ENCODE measurements at regions not wholly inside any gene's neighbourhood (a gene's known extent, or its start where the extent isn't known, plus 50 kb on each side); places are given as distances from the start of the nearest gene placed in this dataset.

GRCh38 chr1:69312055-69312732 is 255.5 kb upstream of the LRRC7 start:
- Histone ChIP-seq H4K20me1 (ENCODE audit: insufficient read depth) (no peaks in the 10 kb centered on the region), H3K27me3 (replicated peaks; ENCODE audit: insufficient read depth) (no peaks in the 10 kb centered on the region), H3K79me2 (ENCODE audit: insufficient read depth) (no peaks in the 10 kb centered on the region), H3K27ac (no peak overlapping the region), H3K9me3 (ENCODE audit: low read depth) (no peaks in the 10 kb centered on the region), H3K9me2 (ENCODE audit: insufficient read depth) (no peaks in the 10 kb centered on the region), H3K4me1 (ENCODE audit: insufficient read depth) (no peaks in the 10 kb centered on the region), H3K4me3 (no peak overlapping the region), H3F3A (ENCODE audit: insufficient read depth) (no peaks in the 10 kb centered on the region), H3K9ac (no peak overlapping the region), H3K36me3 (ENCODE audit: low read depth) (no peaks in the 10 kb centered on the region), H3K4me2 (ENCODE audit: unreplicated experiment) (no peak overlapping the region), H2AFZ (no peak overlapping the region)
- WGBS, 2 experiments (ENCODE audit: low coverage in 1 of 2, low lambda C conversion rate in 2 of 2, missing lambda C conversion rate in 2 of 2), result 39 to 40% methylated on average over 18 of the region's 18 CpGs
- in situ Hi-C loops (cut with MboI), result no loop called here
- TF ChIP-seq EZH2phosphoT487 (IDR thresholded peaks at IDR 0.05; ENCODE audit: insufficient read depth, low read depth) (no peak), EZH2 (IDR thresholded peaks at IDR 0.05; ENCODE audit: insufficient read depth, poor library complexity, severe bottlenecking) (no peak)
- no peak for DNase-seq

GRCh38 chr1:69313118-69313517 is 254.6 kb upstream of the LRRC7 start:
- Histone ChIP-seq H3K4me2 (ENCODE audit: unreplicated experiment) (no peak overlapping the region), H3K36me3 (ENCODE audit: low read depth) (no peaks in the 10 kb centered on the region), H3K4me1 (ENCODE audit: insufficient read depth) (no peaks in the 10 kb centered on the region), H3K9ac (no peak overlapping the region), H3K9me3 (ENCODE audit: low read depth) (no peaks in the 10 kb centered on the region), H3K79me2 (ENCODE audit: insufficient read depth) (no peaks in the 10 kb centered on the region), H3K9me2 (ENCODE audit: insufficient read depth) (no peaks in the 10 kb centered on the region), H3K27me3 (replicated peaks; ENCODE audit: insufficient read depth) (no peaks in the 10 kb centered on the region), H4K20me1 (ENCODE audit: insufficient read depth) (no peaks in the 10 kb centered on the region), H3K4me3 (no peak overlapping the region), H3K27ac (no peak overlapping the region), H3F3A (ENCODE audit: insufficient read depth) (no peaks in the 10 kb centered on the region), H2AFZ (no peak overlapping the region)
- in situ Hi-C loops (cut with MboI), result no loop called here
- DNase-seq, result no peak
- TF ChIP-seq EZH2phosphoT487 (IDR thresholded peaks at IDR 0.05; ENCODE audit: insufficient read depth, low read depth) (no peak), EZH2 (IDR thresholded peaks at IDR 0.05; ENCODE audit: insufficient read depth, poor library complexity, severe bottlenecking) (no peak)
- WGBS, 2 experiments (ENCODE audit: low coverage in 1 of 2, low lambda C conversion rate in 2 of 2, missing lambda C conversion rate in 2 of 2), result 54 to 60% methylated on average over 11 of the region's 11 CpGs

GRCh38 chr1:69315416-69315815 is 252.3 kb upstream of the LRRC7 start:
- H3K27ac ChIP-seq, result no peak overlapping the region
- no peaks in the 10 kb centered on the region for H3K79me2 ChIP-seq (ENCODE audit: insufficient read depth)
- TF ChIP-seq EZH2 (IDR thresholded peaks at IDR 0.05; ENCODE audit: insufficient read depth, poor library complexity, severe bottlenecking), result no peak
- TF ChIP-seq EZH2phosphoT487 (IDR thresholded peaks at IDR 0.05; ENCODE audit: insufficient read depth, low read depth), result no peak
- no peaks in the 10 kb centered on the region for H3F3A ChIP-seq (ENCODE audit: insufficient read depth)
- H3K9me2 ChIP-seq (ENCODE audit: insufficient read depth), result no peaks in the 10 kb centered on the region
- no peaks in the 10 kb centered on the region for H4K20me1 ChIP-seq (ENCODE audit: insufficient read depth)
- no peaks in the 10 kb centered on the region for H3K36me3 ChIP-seq (ENCODE audit: low read depth)
- no peaks in the 10 kb centered on the region for H3K27me3 ChIP-seq (replicated peaks; ENCODE audit: insufficient read depth)
- no peak for DNase-seq
- no peak overlapping the region for H3K4me2 ChIP-seq (ENCODE audit: unreplicated experiment)
- no peak overlapping the region for H3K4me3 ChIP-seq
- WGBS, 2 experiments (ENCODE audit: low coverage in 1 of 2, low lambda C conversion rate in 2 of 2, missing lambda C conversion rate in 2 of 2), result 18 to 36% methylated on average over 3 of the region's 3 CpGs
- no peaks in the 10 kb centered on the region for H3K9me3 ChIP-seq (ENCODE audit: low read depth)
- no peak overlapping the region for H3K9ac ChIP-seq
- no peak overlapping the region for H2AFZ ChIP-seq
- H3K4me1 ChIP-seq (ENCODE audit: insufficient read depth), result no peaks in the 10 kb centered on the region
- in situ Hi-C loops (cut with MboI), result no loop called here

GRCh38 chr1:69315823-69316222 is 251.9 kb upstream of the LRRC7 start:
- H3K4me1 ChIP-seq (ENCODE audit: insufficient read depth), result no peaks in the 10 kb centered on the region
- H2AFZ ChIP-seq, result no peak overlapping the region
- H3F3A ChIP-seq (ENCODE audit: insufficient read depth), result no peaks in the 10 kb centered on the region
- H4K20me1 ChIP-seq (ENCODE audit: insufficient read depth), result no peaks in the 10 kb centered on the region
- no peaks in the 10 kb centered on the region for H3K9me2 ChIP-seq (ENCODE audit: insufficient read depth)
- H3K27ac ChIP-seq, result no peak overlapping the region
- no peaks in the 10 kb centered on the region for H3K79me2 ChIP-seq (ENCODE audit: insufficient read depth)
- TF ChIP-seq EZH2 (IDR thresholded peaks at IDR 0.05; ENCODE audit: insufficient read depth, poor library complexity, severe bottlenecking) (no peak), EZH2phosphoT487 (IDR thresholded peaks at IDR 0.05; ENCODE audit: insufficient read depth, low read depth) (no peak)
- H3K4me2 ChIP-seq (ENCODE audit: unreplicated experiment), result no peak overlapping the region
- H3K27me3 ChIP-seq (replicated peaks; ENCODE audit: insufficient read depth), result no peaks in the 10 kb centered on the region
- DNase-seq, result no peak
- in situ Hi-C loops (cut with MboI), result no loop called here
- H3K9ac ChIP-seq, result no peak overlapping the region
- H3K36me3 ChIP-seq (ENCODE audit: low read depth), result no peaks in the 10 kb centered on the region
- H3K4me3 ChIP-seq, result no peak overlapping the region
- no peaks in the 10 kb centered on the region for H3K9me3 ChIP-seq (ENCODE audit: low read depth)

GRCh38 chr1:69319287-69319686 is 248.4 kb upstream of the LRRC7 start:
- Histone ChIP-seq H3K9me3 (ENCODE audit: low read depth) (no peaks in the 10 kb centered on the region), H2AFZ (no peak overlapping the region), H3K27me3 (replicated peaks; ENCODE audit: insufficient read depth) (no peaks in the 10 kb centered on the region), H4K20me1 (ENCODE audit: insufficient read depth) (no peaks in the 10 kb centered on the region), H3K9me2 (ENCODE audit: insufficient read depth) (no peaks in the 10 kb centered on the region), H3K9ac (no peak overlapping the region), H3F3A (ENCODE audit: insufficient read depth) (no peaks in the 10 kb centered on the region), H3K4me3 (no peak overlapping the region), H3K4me1 (ENCODE audit: insufficient read depth) (no peaks in the 10 kb centered on the region), H3K79me2 (ENCODE audit: insufficient read depth) (no peaks in the 10 kb centered on the region), H3K27ac (no peak overlapping the region), H3K36me3 (ENCODE audit: low read depth) (no peaks in the 10 kb centered on the region), H3K4me2 (ENCODE audit: unreplicated experiment) (no peak overlapping the region)
- 23 to 29% methylated on average over 5 of the region's 5 CpGs for WGBS, 2 experiments (ENCODE audit: low coverage in 1 of 2, low lambda C conversion rate in 2 of 2, missing lambda C conversion rate in 2 of 2)
- in situ Hi-C loops (cut with MboI), result no loop called here
- no peak for DNase-seq
- TF ChIP-seq EZH2phosphoT487 (IDR thresholded peaks at IDR 0.05; ENCODE audit: insufficient read depth, low read depth) (no peak), EZH2 (IDR thresholded peaks at IDR 0.05; ENCODE audit: insufficient read depth, poor library complexity, severe bottlenecking) (no peak)

All from GM23248 (cell line).